ENCODE measurements at regions not wholly inside any gene's neighbourhood (a gene's known extent, or its start where the extent isn't known, plus 50 kb on each side); places are given as distances from the start of the nearest gene placed in this dataset.

GRCh38 chr12:111091051-111091450 lies 170.7 kb upstream of the MYL2 start:
- H3K27me3 ChIP-seq (replicated peaks; ENCODE audit: insufficient read depth), result no peaks in the 10 kb centered on the region
- H3K4me1 ChIP-seq (ENCODE audit: control insufficient read depth in 1 of 2, low read depth in 2 of 2), result no peaks in the 10 kb centered on the region
- no peak overlapping the region for H3K4me3 ChIP-seq
- H3K27ac ChIP-seq, result no peak overlapping the region
- H3K9me3 ChIP-seq, result no peaks in the 10 kb centered on the region
- no peaks in the 10 kb centered on the region for H3K36me3 ChIP-seq
- ATAC-seq (ENCODE audit: insufficient number of reproducible peaks, low FRiP score, low read depth) (no peak), DNase-seq (ENCODE audit: low spot score) (no peak)
- TF ChIP-seq CTCF (IDR thresholded peaks at IDR 0.05), result no peak

GRCh38 chr12:111089616-111090015 lies 169.2 kb upstream of the MYL2 start:
- Histone ChIP-seq H3K4me1 (ENCODE audit: control insufficient read depth in 1 of 2, low read depth in 2 of 2) (no peaks in the 10 kb centered on the region), H3K9me3 (no peaks in the 10 kb centered on the region), H3K36me3 (no peaks in the 10 kb centered on the region), H3K27ac (no peak overlapping the region), H3K27me3 (replicated peaks; ENCODE audit: insufficient read depth) (no peaks in the 10 kb centered on the region), H3K4me3 (no peak overlapping the region)
- TF ChIP-seq CTCF (IDR thresholded peaks at IDR 0.05), result no peak
- ATAC-seq (ENCODE audit: insufficient number of reproducible peaks, low FRiP score, low read depth), result no peak
- no peak for DNase-seq (ENCODE audit: low spot score)

GRCh38 chr12:111088409-111088808 lies 168.0 kb upstream of the MYL2 start:
- no peaks in the 10 kb centered on the region for H3K36me3 ChIP-seq
- H3K27ac ChIP-seq, result no peak overlapping the region
- no peaks in the 10 kb centered on the region for H3K9me3 ChIP-seq
- no peaks in the 10 kb centered on the region for H3K27me3 ChIP-seq (replicated peaks; ENCODE audit: insufficient read depth)
- no peaks in the 10 kb centered on the region for H3K4me1 ChIP-seq (ENCODE audit: control insufficient read depth in 1 of 2, low read depth in 2 of 2)
- no peak for TF ChIP-seq CTCF (IDR thresholded peaks at IDR 0.05)
- ATAC-seq (ENCODE audit: insufficient number of reproducible peaks, low FRiP score, low read depth) (no peak), DNase-seq (ENCODE audit: low spot score) (no peak)
- H3K4me3 ChIP-seq, result no peak overlapping the region

- no peak for TF ChIP-seq CTCF (IDR thresholded peaks at IDR 0.05)
Measured at GRCh38 chr12:111086947-111087700, 166.7 kb upstream of the MYL2 start.

GRCh38 chr12:111085096-111085495 lies 164.7 kb upstream of the MYL2 start:
- no peaks in the 10 kb centered on the region for H3K4me1 ChIP-seq (ENCODE audit: control insufficient read depth in 1 of 2, low read depth in 2 of 2)
- TF ChIP-seq CTCF (IDR thresholded peaks at IDR 0.05), result no peak
- ATAC-seq (ENCODE audit: insufficient number of reproducible peaks, low FRiP score, low read depth), result no peak
- H3K4me3 ChIP-seq, result no peak overlapping the region
- H3K9me3 ChIP-seq, result no peaks in the 10 kb centered on the region
- no peak for DNase-seq (ENCODE audit: low spot score)
- no peaks in the 10 kb centered on the region for H3K27me3 ChIP-seq (replicated peaks; ENCODE audit: insufficient read depth)
- no peaks in the 10 kb centered on the region for H3K36me3 ChIP-seq
- no peak overlapping the region for H3K27ac ChIP-seq

More at GRCh38 chr12:111086947-111087700, 166.7 kb upstream of the MYL2 start:
- no peaks in the 10 kb centered on the region for H3K4me1 ChIP-seq (ENCODE audit: control insufficient read depth in 1 of 2, low read depth in 2 of 2)
- no peak overlapping the region for H3K27ac ChIP-seq
- H3K36me3 ChIP-seq, result no peaks in the 10 kb centered on the region
- H3K4me3 ChIP-seq, result no peak overlapping the region
- no peaks in the 10 kb centered on the region for H3K27me3 ChIP-seq (replicated peaks; ENCODE audit: insufficient read depth)
- DNase-seq (ENCODE audit: low spot score) (no peak), ATAC-seq (ENCODE audit: insufficient number of reproducible peaks, low FRiP score, low read depth) (no peak)
- no peaks in the 10 kb centered on the region for H3K9me3 ChIP-seq

Data from thoracic aorta (tissue), 2 donors.